ENCODE measurements at regions not wholly inside any gene's neighbourhood (a gene's known extent, or its start where the extent isn't known, plus 50 kb on each side); places are given as distances from the start of the nearest gene placed in this dataset.

DNA sequence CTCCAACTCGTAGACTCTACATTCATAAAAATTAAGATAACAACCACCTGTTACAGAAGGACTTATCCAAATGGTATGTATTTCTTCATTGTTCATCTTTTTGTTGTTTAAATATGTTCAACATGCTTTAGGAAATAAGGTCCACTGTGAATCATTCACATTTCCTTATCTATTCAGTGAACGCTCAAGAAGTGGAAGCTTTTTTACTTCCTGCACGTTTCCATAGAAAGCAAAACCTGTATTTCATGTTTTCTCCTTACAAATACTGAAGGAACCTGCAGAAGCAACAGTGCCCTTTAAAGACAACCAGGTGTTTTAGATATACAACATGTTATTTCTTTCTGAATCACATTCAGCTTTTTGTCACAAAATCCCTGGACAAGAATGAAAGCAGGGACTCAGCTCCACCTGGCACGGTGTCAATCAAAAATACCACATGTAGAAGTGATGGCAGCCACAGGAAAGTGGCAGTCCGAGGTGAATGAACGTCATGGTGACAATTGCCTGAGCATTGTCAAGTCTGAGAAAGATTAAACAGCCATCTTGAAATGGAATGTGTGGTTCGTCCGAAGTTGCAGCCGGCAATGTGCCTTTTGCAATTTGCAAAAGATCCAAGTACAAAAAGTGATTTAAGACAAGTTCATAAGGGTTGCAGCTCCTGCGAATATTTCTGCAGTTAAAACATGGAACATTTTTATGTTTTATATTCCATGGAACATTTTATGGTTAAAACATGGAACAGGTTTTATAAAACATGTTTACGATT lies 66.7 kb upstream of the RIPOR2 start:
- no peaks in the 10 kb centered on the region for H3K27me3 Mint-ChIP-seq (ENCODE audit: low read depth)
- TF ChIP-seq CTCF (conservative IDR thresholded peaks at IDR 0.05) = no peak
- H3K36me3 Mint-ChIP-seq (ENCODE audit: low read depth) = no peaks in the 10 kb centered on the region
- H3K4me1 Mint-ChIP-seq = no peaks in the 10 kb centered on the region
- no peak for DNase-seq (ENCODE audit: low read depth, low spot score)
- no peak overlapping the region for H3K27ac Mint-ChIP-seq (ENCODE audit: unreplicated experiment)
- no peaks in the 10 kb centered on the region for H3K9me3 Mint-ChIP-seq
- no peak overlapping the region for H3K4me3 Mint-ChIP-seq

DNA sequence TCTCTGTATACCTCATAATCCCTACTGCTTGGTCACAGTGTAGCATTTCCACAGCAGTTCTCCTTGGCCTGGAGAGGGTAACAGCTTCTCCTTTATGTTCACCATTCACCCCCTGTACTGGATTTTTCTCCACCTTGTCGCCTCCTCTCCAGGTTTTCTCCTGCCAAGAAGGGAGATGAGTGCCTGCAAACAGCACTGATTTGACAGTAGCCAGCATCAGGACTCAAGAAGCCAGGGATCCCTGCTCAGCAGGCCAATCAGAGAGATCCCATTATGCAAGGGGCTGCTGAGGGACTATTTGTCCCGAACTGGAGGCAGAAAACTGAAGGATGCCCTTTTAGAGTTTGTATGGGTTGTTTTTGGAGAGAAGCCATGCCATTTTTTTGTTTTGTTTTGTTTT lies 68.6 kb upstream of the RIPOR2 start:
- no peak for DNase-seq (ENCODE audit: low read depth, low spot score)
- H3K4me3 Mint-ChIP-seq = no peak overlapping the region
- H3K27me3 Mint-ChIP-seq (ENCODE audit: low read depth) = no peaks in the 10 kb centered on the region

GRCh38 chr6:25005010-25005409 lies 69.2 kb upstream of the RIPOR2 start:
- Mint-ChIP-seq H3K36me3 (ENCODE audit: low read depth) (no peaks in the 10 kb centered on the region), H3K27me3 (ENCODE audit: low read depth) (no peaks in the 10 kb centered on the region), H3K9me3 (no peaks in the 10 kb centered on the region), H3K4me1 (no peaks in the 10 kb centered on the region), H3K27ac (ENCODE audit: unreplicated experiment) (no peak overlapping the region), H3K4me3 (no peak overlapping the region)
- TF ChIP-seq CTCF (conservative IDR thresholded peaks at IDR 0.05) = no peak
- DNase-seq (ENCODE audit: low read depth, low spot score) = no peak

More for the DNA sequence above, 68.6 kb upstream of the RIPOR2 start:
- H3K4me1 Mint-ChIP-seq = no peaks in the 10 kb centered on the region
- no peaks in the 10 kb centered on the region for H3K9me3 Mint-ChIP-seq
- TF ChIP-seq CTCF (conservative IDR thresholded peaks at IDR 0.05) = no peak
- H3K36me3 Mint-ChIP-seq (ENCODE audit: low read depth) = no peaks in the 10 kb centered on the region
- H3K27ac Mint-ChIP-seq (ENCODE audit: unreplicated experiment) = no peak overlapping the region

GRCh38 chr6:25006075-25006474 lies 70.3 kb upstream of the RIPOR2 start:
- TF ChIP-seq CTCF (conservative IDR thresholded peaks at IDR 0.05) = no peak
- H3K36me3 Mint-ChIP-seq (ENCODE audit: low read depth) = no peaks in the 10 kb centered on the region
- H3K4me3 Mint-ChIP-seq = no peak overlapping the region
- no peaks in the 10 kb centered on the region for H3K27me3 Mint-ChIP-seq (ENCODE audit: low read depth)
- DNase-seq (ENCODE audit: low read depth, low spot score) = no peak
- H3K4me1 Mint-ChIP-seq = no peaks in the 10 kb centered on the region
- no peaks in the 10 kb centered on the region for H3K9me3 Mint-ChIP-seq
- no peak overlapping the region for H3K27ac Mint-ChIP-seq (ENCODE audit: unreplicated experiment)

- Mint-ChIP-seq H3K9me3 (no peaks in the 10 kb centered on the region), H3K27ac (ENCODE audit: unreplicated experiment) (no peak overlapping the region), H3K36me3 (ENCODE audit: low read depth) (no peaks in the 10 kb centered on the region), H3K4me3 (no peak overlapping the region), H3K4me1 (no peaks in the 10 kb centered on the region), H3K27me3 (ENCODE audit: low read depth) (no peaks in the 10 kb centered on the region)
- no peak for DNase-seq (ENCODE audit: low read depth, low spot score)
- TF ChIP-seq CTCF (conservative IDR thresholded peaks at IDR 0.05) = no peak
Observed at GRCh38 chr6:25006565-25007001, 70.8 kb upstream of the RIPOR2 start.

Data from neural crest cell (in vitro differentiated cells).